NCI-H345 treated with DMSO at 0.1 percent for 48 hours (cell line): ENCODE measurements at regions not wholly inside any gene's neighbourhood (a gene's known extent, or its start where the extent isn't known, plus 50 kb on each side); places are given as distances from the start of the nearest gene placed in this dataset.

Experiments
- DNase-seq: peaks from one replicate; lab custom pipeline; 2025; ENCODE audit not compliant: unreplicated experiment; lab: John Stamatoyannopoulos, UW

DNA sequence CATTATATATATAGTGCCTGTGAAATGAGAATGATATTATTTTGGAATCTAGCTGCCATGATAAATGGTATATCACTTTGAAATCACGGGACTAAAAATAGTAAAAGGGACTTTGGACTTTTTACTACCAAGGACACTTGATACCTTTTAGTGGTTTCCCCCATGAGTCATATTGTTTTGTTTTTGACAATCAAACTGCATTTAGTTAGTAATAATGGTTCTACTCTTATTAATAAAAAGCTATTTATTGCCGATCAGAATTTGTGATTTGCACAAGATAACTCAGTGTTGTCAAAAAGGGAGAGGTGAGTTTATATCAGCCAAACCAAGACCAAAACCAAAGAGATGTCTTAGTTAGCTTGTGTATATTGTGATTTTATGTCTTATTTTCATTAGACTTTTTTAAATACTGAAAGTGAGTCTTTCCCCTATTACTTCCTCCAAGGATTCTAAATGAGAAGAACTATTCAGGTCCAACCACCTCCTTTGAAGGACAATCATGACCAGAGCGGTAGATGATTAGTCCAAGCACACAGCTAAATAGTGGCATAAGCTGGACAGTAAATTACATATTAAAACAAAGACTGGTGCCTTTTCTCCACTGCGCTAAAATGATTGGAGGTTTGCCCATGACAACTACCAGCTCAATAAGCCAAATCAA, 281.7 kb upstream of the ESRRG start:
- DNase-seq, result no peak

DNA sequence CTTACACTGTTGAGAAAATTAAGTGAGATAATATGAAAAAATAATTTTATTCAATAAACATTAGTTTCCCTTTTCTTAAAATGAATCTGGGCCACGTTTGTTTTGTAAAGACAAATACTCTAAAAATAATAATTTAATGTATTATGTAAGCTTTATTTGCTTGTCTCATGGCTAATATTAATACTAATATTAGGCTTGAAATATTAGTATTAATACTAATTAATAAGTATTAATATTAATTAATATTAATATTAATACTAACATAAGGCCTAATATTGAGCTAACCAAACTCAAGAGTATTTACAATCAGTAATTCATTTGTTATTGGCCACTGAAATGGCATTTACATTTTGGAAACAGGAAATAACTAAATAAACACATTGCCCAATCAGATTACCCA, 280.1 kb upstream of the ESRRG start:
- DNase-seq, result no peak

DNA sequence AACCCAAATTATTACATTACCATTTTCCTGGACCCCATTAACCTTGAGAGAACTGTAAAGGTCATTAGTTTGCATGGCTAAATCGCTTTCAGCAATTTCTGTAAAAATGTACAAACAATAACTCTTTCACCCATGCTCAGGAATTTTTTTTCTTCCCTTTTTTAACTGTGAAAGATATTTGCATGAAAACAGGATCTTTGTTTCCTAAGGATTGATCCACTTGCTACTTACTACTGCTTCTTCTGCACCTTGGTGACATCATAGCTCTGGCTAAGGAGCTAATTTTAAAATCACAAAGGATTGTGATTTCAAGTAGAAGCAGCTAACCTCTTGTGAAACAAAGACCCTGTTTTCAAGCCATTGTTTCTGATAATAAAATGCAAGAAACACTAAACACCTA, 274.6 kb upstream of the ESRRG start:
- DNase-seq, result no peak

DNA sequence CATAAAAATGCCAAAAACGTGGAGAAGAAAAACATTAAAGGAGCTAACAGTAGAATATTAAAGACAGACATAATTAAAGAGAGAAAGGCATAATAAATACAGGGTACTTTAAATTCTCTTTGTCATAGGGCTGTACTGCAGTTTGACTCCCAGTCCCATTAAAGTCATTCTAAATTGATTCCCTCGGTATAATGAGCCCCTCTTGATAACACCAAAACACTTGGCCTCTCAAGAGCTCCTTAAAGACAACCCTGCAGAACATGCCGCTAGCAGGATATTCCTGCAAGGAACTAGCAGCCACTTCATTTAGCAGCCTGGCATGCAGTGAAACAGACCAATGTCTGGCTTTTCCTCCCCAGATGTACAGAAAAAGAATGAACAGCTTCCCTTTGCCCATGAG, 273.8 kb upstream of the ESRRG start:
- DNase-seq, result no peak

DNA sequence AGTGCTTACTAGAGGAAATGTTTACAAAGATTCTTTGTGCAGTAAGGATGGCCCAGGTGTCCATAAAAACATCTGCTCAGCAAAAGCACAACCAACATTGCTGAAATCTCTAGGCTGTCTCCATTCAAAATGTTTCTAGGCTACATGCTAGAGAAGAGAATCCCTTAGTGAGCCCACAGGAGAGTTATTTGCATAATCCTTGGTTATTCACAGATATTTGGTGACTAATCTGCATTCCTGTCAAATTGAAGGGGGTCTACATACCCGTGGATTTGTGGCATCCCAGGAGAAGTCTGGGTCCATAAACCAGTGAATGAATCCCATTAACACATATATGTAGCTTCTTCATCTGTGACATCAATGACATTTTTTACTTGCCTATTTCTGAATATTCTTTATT, 261.3 kb upstream of the ESRRG start:
- no peak for DNase-seq

DNA sequence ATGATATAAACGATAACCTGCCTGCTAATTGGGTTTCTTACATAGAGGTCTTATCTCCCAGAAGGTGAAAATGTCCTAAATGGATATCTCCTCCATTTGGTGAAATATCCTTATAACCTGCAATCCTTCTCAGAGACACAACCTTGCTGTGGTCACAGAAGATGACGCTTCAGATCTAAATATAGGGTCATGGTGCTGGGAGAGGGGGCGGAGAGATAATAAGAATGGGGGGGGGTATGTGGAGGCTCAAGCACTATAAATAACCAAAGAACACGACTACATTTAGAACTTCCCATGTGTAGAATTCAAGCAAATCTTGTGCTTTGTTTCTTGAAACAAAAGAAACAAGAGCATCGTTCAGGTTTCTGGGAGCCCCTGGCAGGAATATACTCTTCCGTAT, 260.6 kb upstream of the ESRRG start:
- DNase-seq, result no peak

DNA sequence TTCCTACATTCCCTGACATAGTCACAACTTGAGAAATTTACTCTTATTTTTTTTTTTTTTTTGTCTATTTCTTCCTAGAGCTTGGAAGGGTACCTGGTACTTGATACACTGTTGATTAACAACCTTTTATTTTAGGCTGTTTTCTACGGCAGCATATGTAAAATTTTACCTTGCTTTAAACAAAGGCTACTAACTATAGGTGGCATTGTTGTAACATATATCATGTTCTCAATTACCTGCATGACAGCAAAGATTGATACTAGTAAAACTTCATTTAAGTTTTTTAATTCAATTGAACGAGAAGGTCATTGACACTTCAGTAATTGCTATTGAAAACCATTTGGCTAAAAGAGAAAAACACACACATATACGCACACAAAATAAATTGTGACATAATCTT, 238.3 kb upstream of the ESRRG start:
- DNase-seq, result no peak

DNA sequence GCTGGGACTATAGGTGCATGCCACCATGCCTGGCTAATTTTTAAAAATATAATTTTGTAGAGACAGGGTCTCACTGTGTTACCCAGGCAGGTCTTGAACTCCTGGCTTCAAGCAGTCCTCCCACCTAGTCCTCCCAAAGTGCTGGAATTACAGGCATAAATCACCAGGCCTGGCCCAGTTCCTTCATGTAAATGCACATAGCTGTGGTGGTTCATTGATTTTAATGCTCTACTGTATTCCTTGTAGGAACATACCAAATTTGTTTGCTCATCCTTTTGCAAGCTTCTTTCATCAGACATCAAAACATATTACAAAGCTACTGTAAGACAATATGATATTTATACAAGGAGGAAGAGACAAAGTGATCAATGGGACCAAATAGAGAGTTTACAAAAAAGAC, 237.5 kb upstream of the ESRRG start:
- DNase-seq, result no peak

DNA sequence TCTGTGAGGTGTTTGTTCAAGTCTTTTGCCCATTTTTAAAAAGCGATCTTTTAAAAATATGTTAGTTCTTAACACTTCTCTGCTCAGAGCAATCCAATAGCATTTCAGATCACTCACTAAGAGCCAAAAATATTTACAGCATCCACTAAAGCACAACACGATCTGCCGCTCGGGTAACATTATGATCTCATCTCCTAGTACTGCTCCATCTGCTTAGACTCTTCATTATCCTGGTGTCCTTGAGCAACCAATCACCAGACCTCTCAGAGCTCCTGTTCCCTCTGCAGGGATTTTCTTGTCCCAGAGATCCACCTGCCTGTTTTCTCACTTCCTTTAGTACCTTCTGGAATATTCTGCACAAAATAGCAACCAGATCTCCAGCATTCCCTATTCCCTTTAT, 235.3 kb upstream of the ESRRG start:
- no peak for DNase-seq

DNA sequence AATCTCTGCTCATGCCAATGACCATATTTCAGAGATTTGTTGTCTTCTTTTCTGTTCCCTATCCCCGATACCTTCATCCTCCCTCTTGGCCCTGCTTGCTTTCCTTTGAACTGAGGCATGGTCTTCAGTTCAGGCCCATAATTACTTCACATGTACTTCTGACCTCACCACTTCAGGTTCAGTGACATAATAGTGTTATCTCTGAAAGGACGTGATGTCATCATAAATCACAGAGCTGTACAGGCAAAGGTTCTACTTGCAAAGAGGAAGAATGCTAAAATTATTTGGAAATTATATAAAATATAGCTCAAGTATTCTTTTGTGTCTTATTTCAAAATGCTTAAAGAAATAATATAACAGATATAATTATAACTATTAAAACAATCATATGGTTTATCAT, 230.3 kb upstream of the ESRRG start:
- no peak for DNase-seq

DNA sequence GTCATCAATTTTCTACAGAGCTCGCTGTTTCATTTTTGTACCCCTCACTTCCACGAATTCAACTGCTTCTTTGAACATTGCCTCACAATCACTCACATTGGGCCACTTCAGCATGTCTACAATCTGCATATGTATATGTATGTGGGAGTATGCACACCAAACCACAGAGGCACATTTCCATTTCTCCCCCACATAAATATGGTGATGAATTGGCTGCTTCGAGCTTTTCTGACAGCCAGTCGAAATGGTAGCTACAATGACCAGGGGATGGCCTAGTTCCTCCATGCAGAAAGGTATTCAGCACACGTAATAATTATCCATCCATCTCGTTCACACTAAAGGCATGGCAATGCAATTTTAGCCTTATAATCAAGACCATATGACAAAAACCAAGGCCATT, 229.6 kb upstream of the ESRRG start:
- DNase-seq, result no peak

DNA sequence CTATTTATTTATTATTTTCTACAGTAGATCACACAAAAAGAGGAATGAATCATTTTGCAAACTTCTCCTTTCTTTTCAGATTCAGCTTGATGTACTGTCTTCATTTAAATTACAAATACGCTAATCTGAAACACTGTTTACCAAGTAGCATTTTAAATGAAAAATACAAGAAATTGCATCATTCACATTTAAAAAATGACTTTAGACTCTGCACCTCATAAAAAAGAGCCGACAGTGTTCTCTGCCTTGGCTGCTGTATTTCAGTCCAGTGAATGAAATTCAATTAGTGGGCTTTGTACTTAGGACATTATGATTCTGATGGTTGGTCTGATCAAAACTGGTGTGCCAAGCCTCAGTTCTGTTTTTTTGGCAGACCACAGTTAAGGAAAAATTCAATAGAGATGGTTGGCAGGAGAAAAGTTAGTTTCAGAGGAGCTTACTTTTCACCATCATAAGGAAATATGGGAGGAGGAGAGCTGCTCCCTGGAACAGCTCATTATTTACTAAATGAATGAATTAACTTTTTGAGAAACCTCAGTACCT, 222.4 kb upstream of the ESRRG start:
- DNase-seq, result no peak

DNA sequence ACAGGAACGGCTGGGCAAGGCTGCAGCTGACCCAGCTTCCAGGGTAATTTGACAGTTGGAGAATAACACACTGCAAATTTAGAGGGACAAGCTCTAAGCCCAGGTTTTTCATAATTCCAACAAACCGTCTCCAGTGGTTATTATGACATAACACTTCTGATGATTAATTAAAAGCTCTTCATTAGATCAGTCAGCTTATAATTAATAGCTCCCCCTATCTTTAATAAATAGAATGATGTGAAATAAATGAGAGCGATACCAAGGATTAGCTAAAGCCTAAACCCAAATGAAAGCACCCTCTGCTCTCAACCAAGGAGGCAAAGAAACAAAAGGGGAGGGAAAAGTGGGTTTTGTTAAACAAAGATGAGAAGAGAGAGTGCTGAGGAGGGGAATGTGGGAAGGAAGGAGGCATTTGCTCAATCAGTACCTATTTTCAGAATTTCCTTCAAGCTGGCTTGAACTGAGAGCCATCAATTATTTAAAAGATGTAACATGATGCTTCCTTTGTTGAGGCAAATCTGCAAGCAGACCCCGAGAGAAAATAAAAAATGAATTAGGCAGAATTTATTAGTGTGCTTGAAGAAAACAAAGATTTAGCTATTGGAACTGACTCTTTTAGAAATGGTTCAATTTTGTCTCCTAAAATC, 221.8 kb upstream of the ESRRG start:
- DNase-seq, result no peak

DNA sequence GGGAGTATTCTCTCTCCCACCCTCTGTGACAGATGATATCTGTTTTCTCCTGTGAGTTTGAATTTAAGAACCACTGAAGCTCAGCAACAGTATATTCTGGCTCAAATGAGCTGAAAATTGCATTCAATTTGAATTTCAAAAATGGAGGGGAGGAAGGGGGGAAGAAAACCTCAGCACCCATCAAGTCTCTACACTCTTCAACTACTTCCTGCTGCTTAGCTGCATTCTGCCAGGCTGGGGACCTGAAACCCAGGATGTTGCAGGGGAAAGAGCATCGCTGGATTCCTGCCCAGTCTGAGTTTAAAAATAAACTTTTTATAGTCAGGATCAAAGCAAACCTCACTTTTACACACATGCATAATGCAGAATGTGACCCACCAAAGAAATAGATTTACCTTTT, 214.3 kb upstream of the ESRRG start:
- no peak for DNase-seq

DNA sequence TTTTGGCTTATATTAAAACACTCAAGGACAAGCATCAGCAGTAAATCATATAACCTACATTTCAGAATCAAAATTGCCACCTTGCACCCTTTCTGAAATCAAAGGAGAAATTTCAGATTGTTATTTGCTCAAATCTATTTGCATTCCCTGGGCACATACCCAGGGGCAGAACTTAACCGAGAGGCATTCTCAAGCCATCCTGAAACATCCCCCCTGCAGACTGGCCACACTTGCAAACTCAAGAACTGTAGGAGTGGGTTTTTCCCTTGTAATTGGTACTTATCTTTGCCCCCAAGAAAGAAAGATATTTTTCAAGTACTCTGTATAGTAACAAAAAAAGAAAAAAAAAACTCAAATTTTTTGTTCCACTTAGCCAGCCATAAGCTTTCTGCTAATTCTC, 213.6 kb upstream of the ESRRG start:
- no peak for DNase-seq

DNA sequence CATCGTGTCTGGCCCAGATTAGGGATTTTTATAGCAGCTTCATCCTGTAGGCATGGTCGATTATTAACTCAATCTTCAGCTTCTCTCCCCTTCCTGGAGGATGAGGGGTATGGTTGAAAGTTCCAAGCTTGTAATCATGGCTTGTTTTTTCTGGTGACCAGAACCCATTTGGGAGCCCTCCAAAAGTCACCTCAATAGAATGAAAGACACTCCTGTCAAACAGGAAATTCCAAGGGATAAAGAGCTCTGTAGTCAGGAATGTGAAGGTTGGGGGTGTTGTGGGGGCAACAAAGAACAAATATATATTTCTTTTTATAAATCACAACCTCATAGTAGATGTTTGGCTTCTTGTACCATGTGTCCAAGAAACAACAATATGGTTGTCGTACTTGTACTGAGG, 212.7 kb upstream of the ESRRG start:
- no peak for DNase-seq

DNA sequence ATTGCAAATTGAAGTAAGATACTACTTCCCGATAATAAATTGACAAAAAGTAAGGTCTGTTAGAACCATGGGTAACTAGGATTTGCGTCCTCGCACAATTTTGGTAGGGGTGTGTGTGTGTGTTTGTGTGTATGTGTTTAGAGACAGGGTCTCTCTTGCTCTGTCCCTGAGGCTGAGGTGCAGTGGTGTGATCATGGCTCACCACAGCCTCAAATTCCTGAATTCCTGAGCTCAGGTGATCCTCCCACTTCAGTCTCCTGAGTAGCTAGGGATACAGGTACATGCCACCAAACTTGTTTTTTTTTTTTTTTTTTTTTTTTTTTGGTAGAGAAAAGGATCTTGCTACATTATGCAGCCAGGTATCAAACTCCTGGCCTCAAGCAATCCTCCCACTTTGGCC, 209.2 kb upstream of the ESRRG start:
- DNase-seq, result no peak

DNA sequence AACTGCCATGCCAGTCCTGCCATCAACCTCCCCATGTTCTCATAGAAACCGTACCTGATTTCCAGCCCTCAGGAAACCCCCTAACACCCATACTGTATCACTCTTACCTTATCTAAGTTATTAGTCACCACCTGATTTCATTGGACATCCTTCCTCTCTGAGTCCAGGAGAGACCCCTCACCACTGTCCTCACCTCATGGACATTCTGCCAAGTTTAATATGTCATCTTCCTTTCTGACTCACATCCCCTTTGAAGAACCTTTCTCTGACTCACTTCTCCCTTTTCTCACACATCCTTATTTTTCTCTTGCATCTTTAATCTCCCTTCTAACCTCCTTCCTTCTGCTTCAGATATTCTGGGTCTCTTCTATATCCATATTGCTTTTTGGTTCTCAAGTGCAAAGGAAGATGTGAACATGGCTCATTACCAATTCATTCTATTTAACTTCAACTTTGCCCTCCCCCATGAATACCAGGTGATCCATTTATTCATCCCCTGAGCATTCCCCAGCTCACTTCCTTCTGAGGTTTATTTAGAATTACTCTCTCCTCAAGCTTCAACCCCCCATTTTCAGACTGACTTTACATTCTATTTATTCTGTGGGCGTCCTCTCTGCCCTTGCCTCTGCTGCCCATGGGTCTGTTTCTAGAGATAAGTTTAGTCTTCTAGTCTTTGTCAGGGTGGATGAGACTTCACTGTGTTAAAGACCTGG, 206.8 kb upstream of the ESRRG start:
- no peak for DNase-seq

DNA sequence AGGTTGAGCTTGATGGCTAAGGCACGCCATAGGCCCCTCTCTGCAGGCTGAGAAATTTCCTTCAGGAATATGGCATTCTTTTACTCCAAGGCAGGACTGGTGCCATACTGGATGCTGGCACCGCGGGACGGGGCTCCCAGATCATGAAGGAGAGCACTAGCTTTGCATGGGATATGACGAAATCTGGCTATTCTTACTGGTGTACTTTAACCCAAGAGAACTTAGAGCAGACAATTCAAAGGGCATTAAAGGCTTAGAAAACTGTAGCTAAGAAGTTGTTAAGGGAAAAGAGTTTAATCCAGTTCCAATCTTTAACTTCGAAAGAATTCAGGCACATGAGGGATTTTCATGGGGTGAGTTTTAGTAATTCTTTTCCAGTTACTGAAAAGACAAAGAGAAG, 204.4 kb upstream of the ESRRG start:
- DNase-seq, result no peak

DNA sequence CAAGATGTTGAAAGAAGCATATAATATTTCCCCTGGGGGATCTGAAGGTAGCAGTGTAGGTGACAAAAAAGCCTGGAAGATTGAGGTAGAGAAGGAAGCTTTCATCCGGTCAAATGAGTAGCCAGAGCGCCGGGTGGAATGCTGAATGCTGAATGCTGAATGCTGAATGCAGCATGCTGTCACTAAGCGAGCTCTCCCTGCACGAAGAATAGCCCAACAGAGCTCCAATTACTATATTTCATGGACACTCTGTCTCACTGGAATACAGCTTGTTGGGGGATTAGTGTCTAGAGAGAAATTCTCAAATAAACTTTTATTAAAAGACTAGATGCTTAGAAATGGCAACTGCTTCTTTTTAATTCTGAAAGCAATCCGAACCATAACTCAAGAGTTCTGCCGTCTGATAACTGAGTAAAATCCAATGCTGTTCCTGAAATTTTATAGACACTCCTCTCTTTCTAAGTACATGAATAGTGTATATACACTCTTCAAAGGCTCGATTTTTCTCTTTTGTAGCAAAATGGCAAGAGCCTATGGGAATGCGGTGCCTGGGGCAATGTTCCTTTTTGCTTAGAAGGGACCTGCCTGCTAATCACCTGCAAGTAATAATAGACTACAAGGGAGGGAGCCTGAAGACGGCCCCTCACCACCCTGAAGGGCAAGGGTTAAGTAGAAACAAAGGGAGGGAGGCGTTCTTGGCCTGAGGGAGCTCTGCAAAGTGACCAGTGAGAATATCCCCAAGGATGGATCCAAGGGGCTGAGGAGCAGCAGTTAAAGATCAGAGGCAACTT, 203.7 kb upstream of the ESRRG start:
- DNase-seq, result no peak

DNA sequence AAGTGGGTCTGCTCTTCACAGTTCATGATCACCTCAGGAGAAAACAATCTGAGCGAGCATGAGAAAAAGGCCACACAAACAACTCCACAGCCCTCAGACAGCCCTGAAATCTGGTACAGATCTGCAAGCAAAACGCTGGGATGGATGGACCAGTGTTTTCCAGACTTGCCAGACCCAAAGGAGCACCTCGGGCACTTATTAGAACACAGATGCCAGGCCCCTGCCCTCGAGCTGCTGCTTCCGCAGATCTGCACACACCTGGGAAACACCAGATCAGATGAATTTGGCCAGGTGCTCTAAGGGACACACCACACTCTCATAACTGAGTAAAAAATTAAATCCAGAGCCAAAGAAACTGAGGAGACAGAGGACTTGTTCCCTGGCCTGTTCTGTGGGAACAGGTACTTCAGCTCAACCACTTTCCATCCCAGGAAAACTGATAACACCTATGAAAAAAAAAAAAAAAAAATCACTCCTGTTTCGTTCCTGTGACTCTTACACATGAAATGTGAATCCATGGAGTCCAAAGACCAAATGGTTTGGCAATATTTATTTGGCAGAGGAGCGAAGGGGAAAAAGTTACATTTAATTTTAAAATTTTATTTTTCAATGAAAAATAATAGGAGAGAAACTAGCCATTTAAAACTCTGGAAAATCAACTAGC, 202.9 kb upstream of the ESRRG start:
- no peak for DNase-seq
